NCI-H1417 (cell line): ENCODE measurements at regions not wholly inside any gene's neighbourhood (a gene's known extent, or its start where the extent isn't known, plus 50 kb on each side); places are given as distances from the start of the nearest gene placed in this dataset.

Source experiments
- DNase-seq, 3 experiments: peaks; one replicate each; lab custom pipeline; 2025; lab: John Stamatoyannopoulos, UW

DNA sequence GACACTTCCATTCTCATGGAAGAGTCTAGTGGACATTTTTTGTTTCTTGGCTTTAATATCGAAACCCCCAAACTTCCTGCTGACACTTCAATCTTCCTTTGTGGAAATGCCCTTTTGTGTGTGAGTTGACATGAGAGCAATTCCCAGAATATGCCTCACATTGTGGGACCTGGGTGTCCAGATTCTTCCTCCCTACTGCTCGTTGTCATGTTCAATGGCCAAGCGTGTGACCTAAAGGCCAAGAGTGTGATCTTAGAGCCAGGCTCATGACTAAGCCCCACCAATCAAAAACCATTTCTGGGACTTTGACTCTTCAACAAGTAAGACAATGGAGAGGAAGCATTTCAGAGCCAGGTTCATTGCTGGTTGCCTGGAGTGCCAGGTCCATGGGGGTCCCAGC, 52.5 kb upstream of the BMPER start:
- no peak for DNase-seq

GRCh38 chr7:33853361-33854062, 51.8 kb upstream of the BMPER start:
- no peak for DNase-seq

DNA sequence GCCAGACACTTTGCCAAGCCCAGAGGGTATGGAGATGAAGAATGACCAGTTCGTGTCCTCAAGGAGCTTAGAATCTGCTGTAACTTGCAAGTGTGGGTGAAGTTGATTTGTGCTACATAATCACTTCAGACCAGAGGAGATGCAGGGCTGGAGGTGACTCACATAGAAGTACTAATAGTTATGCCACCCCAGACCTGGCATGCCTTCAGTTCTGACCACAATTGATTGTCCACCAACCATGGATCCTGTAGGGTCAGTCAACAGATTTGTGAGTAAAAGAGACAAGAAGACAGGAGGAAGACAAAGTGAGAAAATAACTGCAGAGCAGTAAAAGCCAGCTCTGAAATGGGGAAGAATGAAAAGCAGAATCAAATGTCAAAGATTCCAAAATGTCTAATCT, 51.2 kb upstream of the BMPER start:
- DNase-seq, result no peak

- no peak for DNase-seq
These were observed 50.5 kb upstream of the BMPER start for GRCh38 chr7:33854801-33855350.
